Activated T-helper 1 cell treated with anti-CD3 and anti-CD28 coated beads, Interleukin-12 subunit alpha, Interleukin-12 subunit beta, Interleukin-2, Interleukin-4 antibody, amounts not matched to agents 30 ng/mL and 10 ng/mL and 1 ng/mL, durations not matched to agents 14 hours and 24 hours and 36 hours (primary cell): ENCODE measurements at regions not wholly inside any gene's neighbourhood (a gene's known extent, or its start where the extent isn't known, plus 50 kb on each side); places are given as distances from the start of the nearest gene placed in this dataset.

Source experiments
- DNase-seq: peaks from one replicate; pipeline ENCODE4 v3.0.0; 2021; ENCODE audit warnings: low spot score
- H3K27ac Mint-ChIP-seq: one replicate; pipeline ENCODE4 v1.8.0; 2021; ENCODE audit warnings: mild to moderate bottlenecking, mixed read lengths
- H3K27me3 Mint-ChIP-seq: one replicate; pipeline ENCODE4 v1.8.0; 2022; ENCODE audit warnings: mild to moderate bottlenecking, moderate library complexity, mixed read lengths; ENCODE audit not compliant: insufficient read depth
- H3K36me3 Mint-ChIP-seq: one replicate; pipeline ENCODE4 v1.8.0; 2021; ENCODE audit warnings: low read depth, mixed read lengths
- H3K4me1 Mint-ChIP-seq: one replicate; pipeline ENCODE4 v1.8.0; 2021; ENCODE audit warnings: low read depth, mixed read lengths
- H3K4me3 Mint-ChIP-seq: one replicate; pipeline ENCODE4 v1.8.0; 2021; ENCODE audit warnings: mild to moderate bottlenecking, moderate library complexity, mixed read lengths
- H3K9me3 Mint-ChIP-seq: one replicate; pipeline ENCODE4 v1.8.0; 2021; ENCODE audit warnings: mixed read lengths
- intact Hi-C: fragments of 100-400 bp; cut with micrococcal nuclease; formaldehyde crosslinking; loops from one replicate; pipeline ENCODE4 v1.15.1; 2024

GRCh38 chr14:86714153-86714552 lies 1184.2 kb downstream of the FLRT2 start:
- H3K36me3 Mint-ChIP-seq, result no peaks in the 10 kb centered on the region
- no peak overlapping the region for H3K27ac Mint-ChIP-seq
- DNase-seq, result no peak
- H3K27me3 Mint-ChIP-seq, result no peaks in the 10 kb centered on the region
- intact Hi-C loops, result no loop called here
- no peaks in the 10 kb centered on the region for H3K4me1 Mint-ChIP-seq
- H3K4me3 Mint-ChIP-seq, result no peak overlapping the region
- no peaks in the 10 kb centered on the region for H3K9me3 Mint-ChIP-seq

DNA sequence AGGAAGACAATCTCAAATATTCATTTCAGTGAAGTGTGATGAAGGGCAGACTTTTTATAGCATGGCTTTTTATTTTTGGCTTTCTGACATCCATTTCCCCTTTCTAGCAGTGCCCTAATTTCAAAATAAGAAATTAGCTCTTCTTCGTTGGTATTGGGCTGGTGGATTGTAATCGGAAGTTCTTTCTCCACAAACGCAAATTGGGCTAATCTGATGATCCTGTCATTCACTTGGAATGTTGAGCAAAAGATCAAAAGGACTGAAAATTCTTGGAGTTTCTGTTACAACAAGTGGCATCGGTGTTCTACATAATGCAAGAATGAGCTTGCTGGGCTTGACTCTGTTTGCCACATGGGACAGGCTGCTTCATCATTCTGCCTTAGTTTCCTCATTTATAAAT lies 1182.8 kb downstream of the FLRT2 start:
- intact Hi-C loops, result no loop called here
- Mint-ChIP-seq H3K27ac (no peak overlapping the region), H3K9me3 (no peaks in the 10 kb centered on the region), H3K4me3 (no peak overlapping the region), H3K4me1 (no peaks in the 10 kb centered on the region), H3K36me3 (no peaks in the 10 kb centered on the region), H3K27me3 (no peaks in the 10 kb centered on the region)
- no peak for DNase-seq

DNA sequence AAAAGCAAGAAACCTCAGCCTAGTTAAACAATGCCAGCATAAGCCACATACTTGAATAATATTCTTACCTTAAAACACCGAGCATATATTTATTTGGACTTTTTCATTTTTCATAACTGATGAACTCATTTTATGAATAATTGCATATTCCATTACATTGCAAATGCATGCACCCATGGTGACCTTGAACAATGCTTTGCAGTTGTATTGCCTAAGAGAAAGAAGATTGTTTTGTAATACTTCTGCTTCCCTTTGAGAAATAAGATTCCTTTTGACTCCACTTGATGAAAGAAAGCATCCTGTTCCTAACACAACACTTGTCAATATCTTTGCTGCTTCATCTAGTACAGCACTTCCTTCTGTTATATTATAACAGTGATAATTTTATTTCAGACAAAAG lies 1182.2 kb downstream of the FLRT2 start:
- no peak for DNase-seq

GRCh38 chr14:86708846-86709339 lies 1178.9 kb downstream of the FLRT2 start:
- intact Hi-C loops, result no loop called here
- Mint-ChIP-seq H3K36me3 (no peaks in the 10 kb centered on the region), H3K4me1 (no peaks in the 10 kb centered on the region), H3K27me3 (no peaks in the 10 kb centered on the region), H3K27ac (no peak overlapping the region), H3K9me3 (peaks cover 14% of the 10 kb centered on the region), H3K4me3 (no peak overlapping the region)
- no peak for DNase-seq

More for the DNA sequence above, 1182.2 kb downstream of the FLRT2 start:
- Mint-ChIP-seq H3K4me3 (no peak overlapping the region), H3K27ac (no peak overlapping the region), H3K27me3 (no peaks in the 10 kb centered on the region), H3K9me3 (no peaks in the 10 kb centered on the region), H3K4me1 (no peaks in the 10 kb centered on the region), H3K36me3 (no peaks in the 10 kb centered on the region)
- intact Hi-C loops, result no loop called here

- intact Hi-C loops, result no loop called here
- H3K27ac Mint-ChIP-seq, result no peak overlapping the region
- no peak for DNase-seq
- H3K4me3 Mint-ChIP-seq, result no peak overlapping the region
- H3K4me1 Mint-ChIP-seq, result no peaks in the 10 kb centered on the region
- peaks cover 14% of the 10 kb centered on the region for H3K9me3 Mint-ChIP-seq
- H3K36me3 Mint-ChIP-seq, result no peaks in the 10 kb centered on the region
- no peaks in the 10 kb centered on the region for H3K27me3 Mint-ChIP-seq
Measured at GRCh38 chr14:86707071-86707470, 1177.1 kb downstream of the FLRT2 start.

GRCh38 chr14:86683561-86683960 lies 1153.6 kb downstream of the FLRT2 start:
- no peak for DNase-seq
- Mint-ChIP-seq H3K27me3 (no peaks in the 10 kb centered on the region), H3K9me3 (no peaks in the 10 kb centered on the region), H3K4me1 (no peaks in the 10 kb centered on the region), H3K27ac (no peak overlapping the region), H3K4me3 (no peak overlapping the region), H3K36me3 (no peaks in the 10 kb centered on the region)
- intact Hi-C loops, result no loop called here

DNA sequence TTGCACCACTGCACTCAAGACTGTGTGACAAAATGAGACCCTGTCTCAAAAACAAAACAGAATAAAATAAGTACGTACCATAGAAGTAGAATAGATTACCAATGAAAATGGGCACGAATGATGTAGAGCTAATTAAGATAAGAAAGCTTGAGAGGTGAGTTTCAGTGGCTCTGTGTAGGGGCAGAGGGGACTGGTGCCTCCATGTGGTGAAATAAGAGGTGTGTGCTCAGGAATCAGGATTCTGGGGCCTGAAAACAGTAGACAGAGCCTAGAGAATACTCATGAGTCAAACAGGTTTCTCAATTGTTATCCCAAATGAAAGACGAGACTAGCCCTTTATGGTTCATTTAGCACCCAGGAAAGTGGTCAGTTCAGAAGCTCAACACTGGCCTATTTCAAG lies 1145.1 kb downstream of the FLRT2 start:
- H3K4me1 Mint-ChIP-seq, result no peaks in the 10 kb centered on the region
- no peak overlapping the region for H3K4me3 Mint-ChIP-seq
- no peaks in the 10 kb centered on the region for H3K27me3 Mint-ChIP-seq
- no peak overlapping the region for H3K27ac Mint-ChIP-seq
- H3K9me3 Mint-ChIP-seq, result no peaks in the 10 kb centered on the region
- no peaks in the 10 kb centered on the region for H3K36me3 Mint-ChIP-seq
- DNase-seq, result no peak
- intact Hi-C loops, result no loop called here

DNA sequence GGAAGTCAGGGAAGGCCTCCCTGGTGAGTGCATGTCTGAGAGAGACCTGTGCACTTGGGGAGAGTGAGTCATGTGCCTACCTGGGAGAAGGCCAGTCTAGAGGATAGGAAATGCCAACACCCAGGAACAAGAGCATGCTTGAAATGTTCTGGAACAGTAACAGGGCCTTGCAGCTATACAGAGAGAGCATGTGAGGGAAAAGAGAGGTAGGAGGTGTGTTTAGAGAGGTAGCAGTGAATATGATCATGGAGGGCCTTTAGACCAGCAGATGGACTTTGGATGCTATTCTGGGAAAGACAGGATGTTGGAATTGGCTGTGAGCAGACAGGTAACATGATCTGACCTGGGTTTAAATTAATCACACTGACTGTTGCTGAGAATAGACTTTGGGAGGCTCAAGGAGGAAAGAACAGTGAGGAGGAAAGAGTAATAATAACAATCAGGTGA lies 1143.6 kb downstream of the FLRT2 start:
- Mint-ChIP-seq H3K36me3 (no peaks in the 10 kb centered on the region), H3K27me3 (no peaks in the 10 kb centered on the region), H3K9me3 (no peaks in the 10 kb centered on the region), H3K27ac (no peak overlapping the region), H3K4me1 (no peaks in the 10 kb centered on the region), H3K4me3 (no peak overlapping the region)
- intact Hi-C loops, result no loop called here
- DNase-seq, result no peak

DNA sequence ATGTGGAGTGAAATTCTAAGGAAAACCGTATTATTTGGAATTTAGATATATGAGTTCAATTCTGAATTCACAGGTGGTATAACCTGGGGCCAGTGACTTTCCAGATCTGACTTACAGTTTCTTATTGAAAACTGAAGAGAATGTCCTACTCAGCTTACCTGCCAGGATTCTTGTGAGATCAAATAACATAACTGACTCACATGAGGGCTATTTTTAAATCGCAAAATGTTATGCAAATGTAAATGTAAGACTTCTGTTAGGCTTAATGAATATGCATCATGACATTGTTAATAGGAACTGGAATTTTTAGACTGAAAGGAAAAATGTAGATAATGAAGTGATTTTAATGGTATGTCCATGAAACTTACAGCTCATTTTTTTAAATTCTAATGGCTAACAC lies 1142.1 kb downstream of the FLRT2 start:
- no peaks in the 10 kb centered on the region for H3K36me3 Mint-ChIP-seq
- DNase-seq, result no peak
- intact Hi-C loops, result no loop called here

DNA sequence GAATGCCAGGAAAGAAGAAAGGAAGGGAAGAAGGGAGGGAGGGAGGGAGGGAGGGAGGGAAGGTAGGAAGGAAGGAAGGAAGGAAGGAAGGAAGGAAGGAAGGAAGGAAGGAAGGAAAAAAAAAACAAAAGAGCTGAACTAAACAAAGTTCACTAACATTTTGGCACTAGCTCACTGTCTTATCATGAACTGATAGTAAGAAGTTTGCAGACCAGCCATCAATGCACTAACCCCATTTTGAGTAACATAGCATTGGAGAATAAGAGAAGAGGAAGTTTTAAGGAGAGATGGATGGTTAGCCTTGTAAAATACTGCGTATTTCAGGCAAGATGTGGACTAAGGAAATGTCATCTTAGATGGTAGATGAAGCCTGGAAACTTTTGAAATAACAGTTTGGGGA lies 1136.0 kb downstream of the FLRT2 start:
- H3K36me3 Mint-ChIP-seq, result no peaks in the 10 kb centered on the region
- H3K27me3 Mint-ChIP-seq, result no peaks in the 10 kb centered on the region
- intact Hi-C loops, result no loop called here
- H3K27ac Mint-ChIP-seq, result no peak overlapping the region
- H3K4me1 Mint-ChIP-seq, result no peaks in the 10 kb centered on the region
- peaks cover 4% of the 10 kb centered on the region for H3K9me3 Mint-ChIP-seq
- H3K4me3 Mint-ChIP-seq, result no peak overlapping the region
- no peak for DNase-seq

More for the DNA sequence above, 1142.1 kb downstream of the FLRT2 start:
- H3K9me3 Mint-ChIP-seq, result no peaks in the 10 kb centered on the region
- no peak overlapping the region for H3K27ac Mint-ChIP-seq
- no peak overlapping the region for H3K4me3 Mint-ChIP-seq
- H3K27me3 Mint-ChIP-seq, result no peaks in the 10 kb centered on the region
- H3K4me1 Mint-ChIP-seq, result no peaks in the 10 kb centered on the region

- Mint-ChIP-seq H3K27ac (no peak overlapping the region), H3K27me3 (no peaks in the 10 kb centered on the region), H3K9me3 (peaks cover 4% of the 10 kb centered on the region), H3K36me3 (no peaks in the 10 kb centered on the region), H3K4me3 (no peak overlapping the region), H3K4me1 (no peaks in the 10 kb centered on the region)
- intact Hi-C loops, result no loop called here
- DNase-seq, result no peak
Measured at GRCh38 chr14:86662334-86662733, 1132.4 kb downstream of the FLRT2 start.

DNA sequence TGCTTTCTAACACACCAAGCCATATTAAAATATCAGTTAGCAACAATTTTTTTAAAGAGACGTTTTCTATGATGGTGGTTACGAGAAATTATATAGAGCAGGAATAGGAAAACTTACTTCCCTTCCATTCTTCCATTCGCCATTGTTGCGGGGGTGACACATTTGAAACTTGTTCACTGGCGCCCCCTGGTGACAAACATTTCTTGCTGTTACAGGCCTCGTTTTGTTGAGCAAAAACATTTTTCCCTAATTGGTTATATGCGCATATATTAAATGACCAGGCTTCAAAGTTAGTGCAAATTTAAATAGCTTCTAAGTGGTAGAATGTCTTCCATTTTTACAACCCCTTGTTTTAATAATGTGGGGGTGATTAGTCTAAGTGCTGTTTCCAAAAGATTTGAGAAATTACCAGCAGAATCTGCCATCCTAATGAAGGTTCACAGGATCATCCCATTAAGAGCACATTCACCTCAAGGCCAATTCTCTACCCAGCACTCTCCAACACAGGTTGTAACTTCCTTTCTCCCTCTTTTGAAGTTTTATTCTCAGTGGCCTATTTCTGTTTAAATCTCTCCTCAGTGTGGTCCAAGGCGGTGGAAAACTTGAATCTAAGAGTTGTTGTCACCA lies 1124.7 kb downstream of the FLRT2 start:
- H3K36me3 Mint-ChIP-seq, result no peaks in the 10 kb centered on the region
- no peak overlapping the region for H3K27ac Mint-ChIP-seq
- DNase-seq, result no peak
- intact Hi-C loops, result no loop called here
- H3K9me3 Mint-ChIP-seq, result no peaks in the 10 kb centered on the region
- H3K4me3 Mint-ChIP-seq, result no peak overlapping the region
- H3K4me1 Mint-ChIP-seq, result no peaks in the 10 kb centered on the region
- no peaks in the 10 kb centered on the region for H3K27me3 Mint-ChIP-seq

- Mint-ChIP-seq H3K27me3 (no peaks in the 10 kb centered on the region), H3K4me1 (no peaks in the 10 kb centered on the region), H3K4me3 (no peak overlapping the region), H3K27ac (no peak overlapping the region), H3K9me3 (no peaks in the 10 kb centered on the region), H3K36me3 (no peaks in the 10 kb centered on the region)
- DNase-seq, result no peak
- intact Hi-C loops, result no loop called here
Measured at GRCh38 chr14:86652526-86652925, 1122.6 kb downstream of the FLRT2 start.
